ENCODE measurements at regions not wholly inside any gene's neighbourhood (a gene's known extent, or its start where the extent isn't known, plus 50 kb on each side); places are given as distances from the start of the nearest gene placed in this dataset.

DNA sequence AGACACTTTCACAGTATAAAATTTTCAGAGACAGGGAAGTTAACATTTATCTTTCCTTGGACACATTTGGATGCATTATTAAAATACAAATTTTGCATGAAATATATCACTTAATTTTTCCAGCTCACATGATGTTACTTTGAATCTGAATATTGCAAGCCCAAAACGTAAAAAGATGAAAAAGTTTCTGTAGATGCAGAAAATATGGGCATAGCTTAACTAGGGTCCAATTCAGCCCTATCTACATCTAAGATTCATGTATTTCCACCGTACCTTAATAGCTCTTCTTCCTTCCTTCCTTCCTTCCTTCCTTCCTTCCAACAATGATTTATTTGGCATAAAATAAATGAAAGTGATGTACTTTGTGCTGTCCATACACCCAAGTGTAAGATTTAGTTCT, 1084.6 kb upstream of the TMEFF2 start:
- TF ChIP-seq CREB1 (IDR thresholded peaks at IDR 0.05; ENCODE audit: low read depth) (no peak), TEAD4 (IDR thresholded peaks at IDR 0.05) (no peak), EP300 (IDR thresholded peaks at IDR 0.05; ENCODE audit: borderline replicate concordance) (no peak), CEBPB (IDR thresholded peaks at IDR 0.05) (no peak), RAD21 (IDR thresholded peaks at IDR 0.05; ENCODE audit: low read depth) (no peak), FOXM1 (IDR thresholded peaks at IDR 0.05; ENCODE audit: borderline replicate concordance, low read depth) (no peak), TAF1 (IDR thresholded peaks at IDR 0.05; ENCODE audit: low read depth) (no peak), TCF12 (IDR thresholded peaks at IDR 0.05; ENCODE audit: low read depth) (no peak), NFIC (IDR thresholded peaks at IDR 0.05) (no peak), REST (IDR thresholded peaks at IDR 0.05; ENCODE audit: low read depth) (no peak), YY1 (IDR thresholded peaks at IDR 0.05; ENCODE audit: low read depth) (no peak), USF1 (IDR thresholded peaks at IDR 0.05) (no peak)
- TF ChIP-seq, protein P1, sequence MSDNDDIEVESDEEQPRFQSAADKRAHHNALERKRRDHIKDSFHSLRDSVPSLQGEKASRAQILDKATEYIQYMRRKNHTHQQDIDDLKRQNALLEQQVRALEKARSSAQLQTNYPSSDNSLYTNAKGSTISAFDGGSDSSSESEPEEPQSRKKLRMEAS (IDR thresholded peaks at IDR 0.05), result no peak
